ENCODE measurements at regions not wholly inside any gene's neighbourhood (a gene's known extent, or its start where the extent isn't known, plus 50 kb on each side); places are given as distances from the start of the nearest gene placed in this dataset.

DNA sequence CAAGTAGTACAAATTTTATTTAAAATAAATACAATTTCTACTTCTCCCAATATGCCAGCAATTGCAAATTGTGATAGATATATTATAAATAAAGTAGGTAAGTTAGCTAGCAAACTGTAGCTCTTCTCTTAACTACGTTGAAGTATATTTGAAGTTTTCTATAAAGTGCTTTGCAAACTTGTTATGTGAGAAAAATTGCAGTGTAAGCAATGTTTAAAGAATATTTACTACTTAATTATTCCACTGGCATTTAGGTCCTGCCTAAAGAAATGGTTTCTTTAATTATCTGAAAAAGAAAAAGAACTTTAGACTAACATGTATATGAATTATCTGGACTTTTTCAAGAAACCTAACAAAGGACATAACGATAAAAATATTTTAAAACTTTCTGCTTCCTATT lies 1350.0 kb upstream of the CDH9 start:
- Mint-ChIP-seq H3K9me3 (peaks cover 15% of the 10 kb centered on the region), H3K4me1 (no peaks in the 10 kb centered on the region), H3K27me3 (no peaks in the 10 kb centered on the region), H3K4me3 (no peak overlapping the region), H3K27ac (ENCODE audit: low read depth) (no peak overlapping the region), H3K36me3 (ENCODE audit: insufficient read depth) (no peaks in the 10 kb centered on the region)
- ATAC-seq (replicated peaks; ENCODE audit: extremely low read depth, poor library complexity, severe bottlenecking) (no peak), DNase-seq (ENCODE audit: low spot score in 2 of 2) (no peak)

DNA sequence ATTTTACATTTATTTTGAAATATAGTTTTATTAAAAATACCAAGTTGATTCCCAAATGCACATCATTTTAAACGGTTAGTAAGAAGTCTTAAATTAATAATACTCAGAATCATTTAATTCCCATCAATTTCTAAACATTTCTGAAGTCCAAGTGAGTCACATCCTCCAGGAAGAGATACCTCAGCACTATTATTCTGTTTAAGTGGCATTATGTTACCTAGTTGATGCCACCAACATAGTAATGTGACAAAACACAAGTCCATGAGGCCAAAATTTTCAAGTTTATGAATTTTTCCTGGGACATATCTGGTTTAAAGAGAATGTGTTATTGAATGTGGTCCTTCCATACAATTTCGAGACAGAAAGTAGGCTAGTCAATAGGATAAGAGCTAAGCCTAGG lies 1348.3 kb upstream of the CDH9 start:
- no peak for ATAC-seq (replicated peaks; ENCODE audit: extremely low read depth, poor library complexity, severe bottlenecking)
- no peak overlapping the region for H3K4me3 Mint-ChIP-seq
- no peak for DNase-seq (ENCODE audit: low spot score in 2 of 2)
- no peaks in the 10 kb centered on the region for H3K4me1 Mint-ChIP-seq
- H3K27me3 Mint-ChIP-seq, result no peaks in the 10 kb centered on the region
- no peaks in the 10 kb centered on the region for H3K36me3 Mint-ChIP-seq (ENCODE audit: insufficient read depth)
- peaks cover 15% of the 10 kb centered on the region for H3K9me3 Mint-ChIP-seq
- no peak overlapping the region for H3K27ac Mint-ChIP-seq (ENCODE audit: low read depth)

DNA sequence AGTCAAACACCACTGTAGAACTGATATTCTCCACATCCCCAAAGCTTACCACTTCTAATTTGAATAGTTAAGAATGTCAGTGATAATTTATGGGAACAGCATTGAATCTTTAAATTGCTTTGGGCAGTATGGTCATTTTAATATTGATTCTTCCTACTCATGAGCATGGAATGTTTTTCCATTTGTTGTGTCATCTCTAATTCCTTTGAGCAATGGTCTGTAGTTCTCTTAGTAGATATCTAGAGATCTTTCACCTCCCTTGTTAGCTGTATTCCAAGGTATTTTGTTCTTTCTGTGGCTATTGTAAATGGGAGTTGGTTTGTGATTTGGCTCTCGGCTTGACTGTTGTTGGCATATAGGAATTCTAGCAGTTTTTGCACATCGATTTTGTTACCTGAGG lies 1341.8 kb upstream of the CDH9 start:
- Mint-ChIP-seq H3K27ac (ENCODE audit: low read depth) (no peak overlapping the region), H3K9me3 (peaks cover 3% of the 10 kb centered on the region)
- ATAC-seq (replicated peaks; ENCODE audit: extremely low read depth, poor library complexity, severe bottlenecking), result no peak

DNA sequence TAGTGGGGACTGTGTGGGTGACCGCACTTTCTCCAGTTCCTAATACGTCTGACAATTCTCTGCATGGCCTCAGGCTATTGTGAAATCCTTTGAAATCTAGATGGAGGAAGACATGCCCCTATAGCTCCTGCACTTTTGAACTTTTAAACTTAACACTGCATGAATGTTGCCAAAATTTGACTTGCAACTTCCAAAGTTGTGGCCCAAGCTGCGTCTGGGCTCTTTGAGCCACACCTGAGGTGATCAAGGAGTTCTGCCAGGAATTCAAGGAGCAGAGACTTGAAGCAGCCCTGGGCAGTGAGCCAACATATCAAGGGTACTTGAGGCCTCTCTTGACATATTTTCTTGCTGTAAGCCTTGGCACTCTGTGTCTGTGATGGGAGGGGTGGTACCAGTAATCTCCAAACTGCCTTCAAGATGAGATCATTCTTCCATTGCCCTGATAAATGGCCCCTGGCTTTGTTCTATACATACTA lies 1336.1 kb upstream of the CDH9 start:
- Mint-ChIP-seq H3K4me3 (no peak overlapping the region), H3K27me3 (no peaks in the 10 kb centered on the region), H3K9me3 (peaks cover 13% of the 10 kb centered on the region), H3K27ac (ENCODE audit: low read depth) (no peak overlapping the region), H3K36me3 (ENCODE audit: insufficient read depth) (no peaks in the 10 kb centered on the region), H3K4me1 (no peaks in the 10 kb centered on the region)
- DNase-seq (ENCODE audit: low spot score in 2 of 2) (no peak), ATAC-seq (replicated peaks; ENCODE audit: extremely low read depth, poor library complexity, severe bottlenecking) (no peak)

More for the DNA sequence above, 1341.8 kb upstream of the CDH9 start:
- H3K36me3 Mint-ChIP-seq (ENCODE audit: insufficient read depth), result no peaks in the 10 kb centered on the region
- H3K4me3 Mint-ChIP-seq, result no peak overlapping the region
- DNase-seq (ENCODE audit: low spot score in 2 of 2), result no peak
- no peaks in the 10 kb centered on the region for H3K27me3 Mint-ChIP-seq
- H3K4me1 Mint-ChIP-seq, result no peaks in the 10 kb centered on the region

DNA sequence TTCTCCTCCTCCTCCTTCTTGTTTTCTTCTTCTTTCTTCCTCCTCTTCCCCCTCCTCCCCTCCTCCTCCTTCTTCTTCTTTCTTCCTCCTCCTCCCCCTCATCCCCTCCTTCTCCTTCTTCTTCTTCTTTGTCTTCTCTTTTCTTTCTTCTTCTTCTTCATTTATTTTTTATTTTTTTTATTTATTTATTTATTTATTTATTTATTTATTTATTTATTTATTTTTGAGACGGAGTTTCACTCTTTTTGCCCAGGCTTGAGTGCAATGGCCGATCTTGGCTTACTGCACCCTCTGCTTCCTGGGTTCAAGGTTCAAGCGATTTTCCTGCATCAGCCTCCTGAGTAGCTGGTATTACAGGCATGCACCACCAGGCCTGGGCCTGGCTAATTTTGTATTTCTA lies 1332.5 kb upstream of the CDH9 start:
- Mint-ChIP-seq H3K27me3 (no peaks in the 10 kb centered on the region), H3K9me3 (peaks cover 29% of the 10 kb centered on the region), H3K27ac (ENCODE audit: low read depth) (no peak overlapping the region), H3K4me1 (no peaks in the 10 kb centered on the region), H3K36me3 (ENCODE audit: insufficient read depth) (no peaks in the 10 kb centered on the region), H3K4me3 (no peak overlapping the region)
- DNase-seq (ENCODE audit: low spot score in 2 of 2), result no peak
- no peak for ATAC-seq (replicated peaks; ENCODE audit: extremely low read depth, poor library complexity, severe bottlenecking)

DNA sequence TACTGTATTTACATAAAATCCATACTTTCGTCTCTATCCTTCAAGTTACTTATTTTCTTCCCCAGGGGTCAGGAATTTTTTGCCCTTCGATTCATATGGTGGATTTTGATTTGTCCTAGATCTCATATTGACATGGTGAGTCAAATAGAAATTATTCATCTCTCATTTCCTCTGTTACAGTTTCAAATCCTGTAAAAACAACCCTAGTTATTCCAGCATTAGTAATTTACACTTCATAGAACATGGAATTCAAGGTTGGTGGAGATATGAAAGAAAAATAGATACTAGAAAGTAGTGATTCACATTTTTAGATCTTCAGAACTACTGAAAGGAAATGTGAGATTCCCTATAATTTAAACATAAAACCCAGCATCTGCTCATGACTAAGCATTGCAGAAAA lies 1331.0 kb upstream of the CDH9 start:
- H3K27ac Mint-ChIP-seq (ENCODE audit: low read depth), result no peak overlapping the region
- no peaks in the 10 kb centered on the region for H3K36me3 Mint-ChIP-seq (ENCODE audit: insufficient read depth)
- no peaks in the 10 kb centered on the region for H3K27me3 Mint-ChIP-seq
- DNase-seq (ENCODE audit: low spot score in 2 of 2), result no peak
- no peak overlapping the region for H3K4me3 Mint-ChIP-seq
- H3K4me1 Mint-ChIP-seq, result no peaks in the 10 kb centered on the region
- ATAC-seq (replicated peaks; ENCODE audit: extremely low read depth, poor library complexity, severe bottlenecking), result no peak
- peaks cover 26% of the 10 kb centered on the region for H3K9me3 Mint-ChIP-seq

DNA sequence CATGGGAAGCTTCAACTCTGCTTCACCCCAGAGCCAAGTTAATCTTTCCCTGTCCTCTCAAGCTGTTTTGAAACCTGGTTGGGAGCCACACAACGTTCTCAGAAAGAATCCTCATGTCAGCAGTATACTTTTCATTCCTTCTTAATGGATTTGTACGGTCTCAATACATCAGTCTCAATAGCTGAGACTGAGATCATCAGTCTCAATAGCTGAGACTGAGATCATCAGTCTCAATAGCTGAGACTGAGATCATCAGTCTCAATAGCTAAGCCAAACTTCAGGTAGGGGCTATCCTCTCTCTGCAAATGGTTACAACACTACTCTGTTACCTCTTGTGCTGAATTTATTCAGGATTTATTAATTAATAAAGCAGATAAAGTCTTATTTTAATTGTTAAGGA lies 1317.4 kb upstream of the CDH9 start:
- DNase-seq (ENCODE audit: low spot score in 2 of 2), result no peak
- H3K36me3 Mint-ChIP-seq (ENCODE audit: insufficient read depth), result no peaks in the 10 kb centered on the region
- H3K9me3 Mint-ChIP-seq, result peaks cover 28% of the 10 kb centered on the region
- H3K27ac Mint-ChIP-seq (ENCODE audit: low read depth), result no peak overlapping the region
- H3K4me3 Mint-ChIP-seq, result no peak overlapping the region
- no peak for ATAC-seq (replicated peaks; ENCODE audit: extremely low read depth, poor library complexity, severe bottlenecking)
- no peaks in the 10 kb centered on the region for H3K27me3 Mint-ChIP-seq
- no peaks in the 10 kb centered on the region for H3K4me1 Mint-ChIP-seq

DNA sequence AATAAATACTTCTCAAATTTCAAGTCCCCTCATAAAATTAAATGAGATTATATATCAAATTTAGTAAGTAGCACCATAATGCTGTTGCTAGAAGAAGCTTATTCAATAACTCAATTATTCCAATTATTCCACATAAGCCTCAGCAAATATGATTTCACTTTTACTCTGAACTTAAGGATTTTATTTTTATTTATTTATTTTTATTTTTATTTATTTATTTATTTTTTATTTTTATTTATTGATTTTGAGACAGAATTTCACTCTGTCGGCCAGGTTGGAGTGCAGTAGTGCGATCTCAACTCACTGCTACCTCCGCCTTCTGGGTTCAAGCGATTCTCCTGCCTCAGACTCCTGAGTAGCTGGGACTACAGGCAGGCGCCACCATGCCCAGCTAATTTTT lies 1308.3 kb upstream of the CDH9 start:
- H3K36me3 Mint-ChIP-seq (ENCODE audit: insufficient read depth), result no peaks in the 10 kb centered on the region
- H3K27ac Mint-ChIP-seq (ENCODE audit: low read depth), result no peak overlapping the region
- peaks cover 25% of the 10 kb centered on the region for H3K9me3 Mint-ChIP-seq
- DNase-seq (ENCODE audit: low spot score in 2 of 2) (no peak), ATAC-seq (replicated peaks; ENCODE audit: extremely low read depth, poor library complexity, severe bottlenecking) (no peak)
- no peaks in the 10 kb centered on the region for H3K27me3 Mint-ChIP-seq
- no peak overlapping the region for H3K4me3 Mint-ChIP-seq
- H3K4me1 Mint-ChIP-seq, result no peaks in the 10 kb centered on the region

DNA sequence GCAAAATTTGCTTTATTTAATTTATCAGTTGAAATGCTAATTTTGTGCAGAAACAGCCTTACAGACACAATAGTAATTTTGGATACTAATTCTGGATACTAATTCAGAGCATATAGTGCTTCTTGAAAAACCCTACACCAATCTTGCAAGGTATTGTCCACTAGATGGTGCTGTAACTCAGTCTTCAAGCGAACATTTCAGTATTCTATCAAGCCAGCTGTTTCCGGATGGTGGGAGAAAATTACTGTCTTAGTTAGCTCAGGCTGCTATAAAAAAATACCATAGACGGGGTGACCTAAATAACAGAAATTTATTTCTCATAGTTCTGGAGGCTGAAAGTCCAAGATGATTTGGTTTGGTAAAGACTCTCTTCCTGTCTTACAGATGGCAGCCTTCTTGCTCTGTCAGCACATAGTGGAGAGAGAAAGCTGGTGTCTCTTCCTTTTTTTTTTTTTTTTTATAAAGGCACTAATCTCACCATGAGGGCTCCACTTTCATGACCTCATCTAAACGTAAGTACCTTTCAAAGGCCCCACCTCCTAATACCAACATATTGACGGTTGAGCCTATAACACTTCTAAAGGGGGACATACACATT lies 1306.5 kb upstream of the CDH9 start:
- Mint-ChIP-seq H3K4me3 (no peak overlapping the region), H3K27ac (ENCODE audit: low read depth) (no peak overlapping the region), H3K27me3 (no peaks in the 10 kb centered on the region), H3K9me3 (peaks cover 23% of the 10 kb centered on the region), H3K4me1 (no peaks in the 10 kb centered on the region), H3K36me3 (ENCODE audit: insufficient read depth) (no peaks in the 10 kb centered on the region)
- no peak for DNase-seq (ENCODE audit: low spot score in 2 of 2)
- ATAC-seq (replicated peaks; ENCODE audit: extremely low read depth, poor library complexity, severe bottlenecking), result no peak

DNA sequence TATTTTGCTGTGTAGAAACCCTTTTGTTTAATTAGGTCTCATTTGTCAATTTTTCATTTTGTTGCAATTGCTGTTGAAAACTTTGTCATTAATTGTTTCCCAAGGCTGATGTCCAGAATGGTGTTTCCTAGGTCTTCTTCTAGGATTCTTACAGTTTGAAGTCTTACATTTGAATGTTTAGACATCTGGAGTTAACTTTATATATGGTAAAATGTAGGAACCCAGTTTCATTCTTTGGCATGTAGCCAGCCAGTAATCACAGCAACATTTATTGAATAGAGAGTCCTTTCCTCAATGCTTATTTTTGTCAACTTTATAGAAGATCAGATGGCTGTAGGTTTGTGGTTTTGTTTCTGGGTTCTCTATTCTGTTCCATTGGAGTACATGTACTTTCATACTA lies 1290.8 kb upstream of the CDH9 start:
- DNase-seq (ENCODE audit: low spot score in 2 of 2) (no peak), ATAC-seq (replicated peaks; ENCODE audit: extremely low read depth, poor library complexity, severe bottlenecking) (no peak)
- peaks cover 14% of the 10 kb centered on the region for H3K9me3 Mint-ChIP-seq
- H3K36me3 Mint-ChIP-seq (ENCODE audit: insufficient read depth), result peaks cover 3% of the 10 kb centered on the region
- no peak overlapping the region for H3K4me3 Mint-ChIP-seq
- H3K27ac Mint-ChIP-seq (ENCODE audit: low read depth), result no peak overlapping the region
- no peaks in the 10 kb centered on the region for H3K4me1 Mint-ChIP-seq
- no peaks in the 10 kb centered on the region for H3K27me3 Mint-ChIP-seq

DNA sequence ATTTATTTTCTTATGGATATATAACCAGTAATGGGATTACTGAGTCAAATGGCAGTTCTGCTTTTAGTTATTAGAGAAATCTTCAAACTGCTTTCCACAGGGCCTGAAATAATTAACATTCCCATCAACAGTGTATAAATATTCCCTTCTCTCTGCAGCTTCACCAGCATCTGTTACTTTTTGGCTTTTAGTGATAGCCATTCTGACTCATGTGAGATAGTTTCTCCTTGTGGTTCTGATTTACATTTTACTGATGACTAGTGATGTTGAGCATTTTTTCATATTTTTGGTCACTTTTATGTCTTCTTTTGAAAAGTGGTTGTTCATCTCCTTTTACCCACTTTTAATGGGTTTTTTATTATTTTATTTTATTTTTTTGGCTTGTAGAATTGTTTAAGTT lies 1290.3 kb upstream of the CDH9 start:
- Mint-ChIP-seq H3K36me3 (ENCODE audit: insufficient read depth) (peaks cover 3% of the 10 kb centered on the region), H3K4me3 (no peak overlapping the region), H3K27ac (ENCODE audit: low read depth) (no peak overlapping the region), H3K4me1 (no peaks in the 10 kb centered on the region), H3K27me3 (no peaks in the 10 kb centered on the region), H3K9me3 (peaks cover 17% of the 10 kb centered on the region)
- ATAC-seq (replicated peaks; ENCODE audit: extremely low read depth, poor library complexity, severe bottlenecking), result no peak
- DNase-seq (ENCODE audit: low spot score in 2 of 2), result no peak

DNA sequence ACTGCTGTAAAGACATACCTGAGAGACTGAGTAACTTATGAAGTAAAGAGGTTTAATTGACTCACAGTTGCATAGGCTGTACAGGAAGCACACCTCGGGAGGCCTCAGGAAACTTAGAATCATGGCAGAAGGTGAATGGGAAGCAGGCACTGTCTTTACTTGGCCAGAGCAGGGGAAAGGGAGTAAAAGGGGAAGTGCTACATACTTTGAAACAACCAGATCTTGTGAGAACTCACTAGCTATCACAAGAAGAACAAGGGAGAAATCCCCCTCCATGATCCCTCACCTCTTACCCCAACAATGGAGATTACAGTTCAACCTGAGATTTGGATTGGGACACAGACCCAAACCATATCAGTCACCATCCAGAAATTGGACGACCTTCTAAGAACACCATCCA lies 1285.8 kb upstream of the CDH9 start:
- ATAC-seq (replicated peaks; ENCODE audit: extremely low read depth, poor library complexity, severe bottlenecking), result no peak
- Mint-ChIP-seq H3K27ac (ENCODE audit: low read depth) (no peak overlapping the region), H3K36me3 (ENCODE audit: insufficient read depth) (peaks cover 3% of the 10 kb centered on the region), H3K27me3 (no peaks in the 10 kb centered on the region), H3K4me1 (no peaks in the 10 kb centered on the region), H3K9me3 (peaks cover 13% of the 10 kb centered on the region), H3K4me3 (no peak overlapping the region)
- no peak for DNase-seq (ENCODE audit: low spot score in 2 of 2)

DNA sequence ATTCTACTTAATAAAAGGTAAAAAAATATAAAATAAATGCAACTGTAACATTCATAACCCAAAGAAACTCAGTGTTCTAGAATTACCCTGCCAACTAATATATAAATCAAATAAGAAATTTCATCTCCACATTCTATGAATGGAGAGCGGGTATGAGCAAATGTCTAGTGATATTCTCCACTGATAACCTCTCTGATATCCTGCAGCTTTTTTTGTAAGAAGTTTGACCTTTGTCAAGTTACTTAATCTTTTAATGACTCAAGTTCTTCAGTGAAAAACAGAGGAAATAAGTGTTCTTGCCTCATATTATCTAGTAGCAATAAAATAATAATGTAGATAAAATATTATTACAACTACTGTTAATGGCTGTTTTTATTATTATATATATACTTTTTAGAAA lies 1275.6 kb upstream of the CDH9 start:
- peaks cover 2% of the 10 kb centered on the region for H3K36me3 Mint-ChIP-seq (ENCODE audit: insufficient read depth)
- DNase-seq (ENCODE audit: low spot score in 2 of 2) (no peak), ATAC-seq (replicated peaks; ENCODE audit: extremely low read depth, poor library complexity, severe bottlenecking) (no peak)
- H3K27ac Mint-ChIP-seq (ENCODE audit: low read depth), result no peak overlapping the region
- H3K4me1 Mint-ChIP-seq, result no peaks in the 10 kb centered on the region
- H3K27me3 Mint-ChIP-seq, result no peaks in the 10 kb centered on the region
- H3K9me3 Mint-ChIP-seq, result peaks cover 13% of the 10 kb centered on the region
- no peak overlapping the region for H3K4me3 Mint-ChIP-seq
